Activated CD4-positive, alpha-beta T cell treated with anti-CD3 and anti-CD28 coated beads, Interleukin-2, amount 10 ng/mL, durations not matched to agents 7 days and 5 days (primary cell): ENCODE measurements at regions not wholly inside any gene's neighbourhood (a gene's known extent, or its start where the extent isn't known, plus 50 kb on each side); places are given as distances from the start of the nearest gene placed in this dataset.
"Not testable (repeated sequence)": the region's sequence is repeated elsewhere in the genome, so short reads cannot be mapped to it uniquely, and the experiment has no call there.

Source experiments
- CTCF ChIA-PET: fragments of 350-600 bp; sonication (Branson Sonifier 250); formaldehyde crosslinking; loops from one replicate; lab custom pipeline; 2021; ENCODE audit warnings: antibody characterized with exemption; lab: Charles Lee
- POLR2A ChIA-PET: fragments of 350-600 bp; sonication (Branson Sonifier 250); formaldehyde crosslinking; loops from one replicate; lab custom pipeline; 2021; ENCODE audit warnings: antibody characterized with exemption; lab: Charles Lee
- DNase-seq: peaks from one replicate; pipeline ENCODE4 v3.0.0-alpha.2; 2020
- H3K27ac Mint-ChIP-seq: one replicate; pipeline ENCODE4 v1.8.0; 2021; ENCODE audit warnings: mild to moderate bottlenecking, moderate library complexity, mixed read lengths
- H3K27me3 Mint-ChIP-seq: one replicate; pipeline ENCODE4 v1.8.0; 2021; ENCODE audit warnings: mixed read lengths
- H3K36me3 Mint-ChIP-seq: one replicate; pipeline ENCODE4 v1.8.0; 2021; ENCODE audit warnings: low read depth, mixed read lengths
- H3K4me1 Mint-ChIP-seq: one replicate; pipeline ENCODE4 v1.8.0; 2021; ENCODE audit warnings: mixed read lengths
- H3K4me3 Mint-ChIP-seq: one replicate; pipeline ENCODE4 v1.8.0; 2021; ENCODE audit warnings: mild to moderate bottlenecking, moderate library complexity, mixed read lengths
- H3K9me3 Mint-ChIP-seq: one replicate; pipeline ENCODE4 v1.8.0; 2021; ENCODE audit warnings: mixed read lengths

GRCh38 chr5:168088410-168089173, 202.9 kb upstream of the WWC1 start:
- H3K4me3 Mint-ChIP-seq: no peak overlapping the region
- no peaks in the 10 kb centered on the region for H3K36me3 Mint-ChIP-seq
- no peaks in the 10 kb centered on the region for H3K9me3 Mint-ChIP-seq
- ChIA-PET CTCF (no interaction called here), POLR2A (no interaction called here)
- no peak overlapping the region for H3K27ac Mint-ChIP-seq
- DNase-seq: no peak
- no peaks in the 10 kb centered on the region for H3K4me1 Mint-ChIP-seq
- H3K27me3 Mint-ChIP-seq: no peaks in the 10 kb centered on the region

GRCh38 chr5:168089201-168089887, 202.1 kb upstream of the WWC1 start:
- no peak for DNase-seq
- H3K4me1 Mint-ChIP-seq: no peaks in the 10 kb centered on the region
- POLR2A ChIA-PET: no interaction called here
- H3K9me3 Mint-ChIP-seq: no peaks in the 10 kb centered on the region
- no peaks in the 10 kb centered on the region for H3K36me3 Mint-ChIP-seq
- CTCF ChIA-PET: no interaction called here
- no peaks in the 10 kb centered on the region for H3K27me3 Mint-ChIP-seq
- H3K4me3 Mint-ChIP-seq: no peak overlapping the region
- no peak overlapping the region for H3K27ac Mint-ChIP-seq

- Mint-ChIP-seq H3K4me1 (no peaks in the 10 kb centered on the region), H3K36me3 (no peaks in the 10 kb centered on the region), H3K4me3 (no peak overlapping the region), H3K27me3 (no peaks in the 10 kb centered on the region), H3K27ac (no peak overlapping the region), H3K9me3 (no peaks in the 10 kb centered on the region)
- POLR2A ChIA-PET: no interaction called here
- CTCF ChIA-PET: no interaction called here
- no peak for DNase-seq
These were observed 198.9 kb upstream of the WWC1 start for GRCh38 chr5:168092209-168093185.

GRCh38 chr5:168093200-168093910, 198.1 kb upstream of the WWC1 start:
- CTCF ChIA-PET: no interaction called here
- no peak overlapping the region for H3K27ac Mint-ChIP-seq
- no peak overlapping the region for H3K4me3 Mint-ChIP-seq
- no peak for DNase-seq
- no peaks in the 10 kb centered on the region for H3K27me3 Mint-ChIP-seq
- no peaks in the 10 kb centered on the region for H3K4me1 Mint-ChIP-seq
- POLR2A ChIA-PET: no interaction called here
- H3K36me3 Mint-ChIP-seq: no peaks in the 10 kb centered on the region
- no peaks in the 10 kb centered on the region for H3K9me3 Mint-ChIP-seq

- DNase-seq: no peak
- no peaks in the 10 kb centered on the region for H3K4me1 Mint-ChIP-seq
- H3K27me3 Mint-ChIP-seq: no peaks in the 10 kb centered on the region
- no peaks in the 10 kb centered on the region for H3K36me3 Mint-ChIP-seq
- ChIA-PET POLR2A (no interaction called here), CTCF (no interaction called here)
- no peak overlapping the region for H3K4me3 Mint-ChIP-seq
- H3K9me3 Mint-ChIP-seq: no peaks in the 10 kb centered on the region
- no peak overlapping the region for H3K27ac Mint-ChIP-seq
These were observed 194.9 kb upstream of the WWC1 start for GRCh38 chr5:168096525-168096924.

GRCh38 chr5:168097876-168098653, 193.4 kb upstream of the WWC1 start:
- CTCF ChIA-PET: no interaction called here
- DNase-seq: no peak
- H3K36me3 Mint-ChIP-seq: no peaks in the 10 kb centered on the region
- no peaks in the 10 kb centered on the region for H3K4me1 Mint-ChIP-seq
- no peaks in the 10 kb centered on the region for H3K27me3 Mint-ChIP-seq
- no peak overlapping the region for H3K27ac Mint-ChIP-seq
- H3K4me3 Mint-ChIP-seq: no peak overlapping the region
- POLR2A ChIA-PET: no interaction called here
- no peaks in the 10 kb centered on the region for H3K9me3 Mint-ChIP-seq

GRCh38 chr5:168101352-168101751, 190.1 kb upstream of the WWC1 start:
- Mint-ChIP-seq H3K4me1 (no peaks in the 10 kb centered on the region), H3K36me3 (no peaks in the 10 kb centered on the region), H3K9me3 (no peaks in the 10 kb centered on the region), H3K4me3 (no peak overlapping the region), H3K27ac (no peak overlapping the region), H3K27me3 (no peaks in the 10 kb centered on the region)
- no peak for DNase-seq
- POLR2A ChIA-PET: no interaction called here
- CTCF ChIA-PET: no interaction called here

GRCh38 chr5:168103018-168103417, 188.4 kb upstream of the WWC1 start:
- POLR2A ChIA-PET, H3K27me3 Mint-ChIP-seq, H3K4me1 Mint-ChIP-seq, H3K4me3 Mint-ChIP-seq, H3K36me3 Mint-ChIP-seq, DNase-seq, H3K9me3 Mint-ChIP-seq, CTCF ChIA-PET, H3K27ac Mint-ChIP-seq: not testable (repeated sequence)

- CTCF ChIA-PET: no interaction called here
- no peaks in the 10 kb centered on the region for H3K27me3 Mint-ChIP-seq
- no peaks in the 10 kb centered on the region for H3K4me1 Mint-ChIP-seq
- H3K4me3 Mint-ChIP-seq: no peak overlapping the region
- no peaks in the 10 kb centered on the region for H3K9me3 Mint-ChIP-seq
- no peaks in the 10 kb centered on the region for H3K36me3 Mint-ChIP-seq
- POLR2A ChIA-PET: no interaction called here
- H3K27ac Mint-ChIP-seq: no peak overlapping the region
- DNase-seq: no peak
These were observed 187.1 kb upstream of the WWC1 start for GRCh38 chr5:168104350-168104749.

GRCh38 chr5:168104811-168105481, 186.5 kb upstream of the WWC1 start:
- no peak for DNase-seq
- no peaks in the 10 kb centered on the region for H3K27me3 Mint-ChIP-seq
- H3K27ac Mint-ChIP-seq: no peak overlapping the region
- H3K4me1 Mint-ChIP-seq: no peaks in the 10 kb centered on the region
- H3K9me3 Mint-ChIP-seq: no peaks in the 10 kb centered on the region
- ChIA-PET CTCF (no interaction called here), POLR2A (no interaction called here)
- no peaks in the 10 kb centered on the region for H3K36me3 Mint-ChIP-seq
- H3K4me3 Mint-ChIP-seq: no peak overlapping the region

- CTCF ChIA-PET: no interaction called here
- peaks cover 4% of the 10 kb centered on the region for H3K27me3 Mint-ChIP-seq
- no peak overlapping the region for H3K4me3 Mint-ChIP-seq
- H3K4me1 Mint-ChIP-seq: no peaks in the 10 kb centered on the region
- no peaks in the 10 kb centered on the region for H3K9me3 Mint-ChIP-seq
- POLR2A ChIA-PET: no interaction called here
- H3K36me3 Mint-ChIP-seq: no peaks in the 10 kb centered on the region
- DNase-seq: no peak
- no peak overlapping the region for H3K27ac Mint-ChIP-seq
These were observed 185.3 kb upstream of the WWC1 start for GRCh38 chr5:168106008-168106761.
